Upper lobe of left lung (tissue), 4 donors: ENCODE measurements at regions not wholly inside any gene's neighbourhood (a gene's known extent, or its start where the extent isn't known, plus 50 kb on each side); places are given as distances from the start of the nearest gene placed in this dataset.

Experiments used
- CTCF ChIP-seq, 6 experiments: fragments of 450-650 bp in 4 of 6; fragments of 200-600 bp in 2 of 6; sonication (generic) in 2 of 6; IDR thresholded peaks; one replicate each; pipeline ENCODE4 v1.5.1; 2016 to 2019; ENCODE audit warnings: antibody characterized with exemption in 6 of 6
- POLR2A ChIP-seq, 4 donors: fragments of 450-650 bp; IDR thresholded peaks; one replicate each; pipeline ENCODE4 v1.5.1; 2016 to 2017; ENCODE audit warnings: antibody characterized with exemption in 4 of 4, mild to moderate bottlenecking in 2 of 4

GRCh38 chr2:22832196-22832595 is 552.8 kb upstream of the KLHL29 start:
- TF ChIP-seq CTCF (IDR thresholded peaks at IDR 0.05) (no peak), POLR2A (IDR thresholded peaks at IDR 0.05) (no peak)
